Epithelial cell of esophagus (primary cell): ENCODE measurements at regions not wholly inside any gene's neighbourhood (a gene's known extent, or its start where the extent isn't known, plus 50 kb on each side); places are given as distances from the start of the nearest gene placed in this dataset.
A peak's percentile ranks its signal among the peaks of the same experiment; 100 is the strongest.

Source experiments
- DNase-seq: peaks from one replicate; pipeline ENCODE4 v3.0.0; 2010; ENCODE audit warnings: low read depth
- H3K4me3 ChIP-seq: 2 replicates; pipeline ENCODE4 v1.5.1; 2011; ENCODE audit warnings: mild to moderate bottlenecking, low read length, control low read depth
- CTCF ChIP-seq: IDR thresholded peaks from 2 replicates; pipeline ENCODE4 v1.5.1; 2011; ENCODE audit warnings: low read depth, mild to moderate bottlenecking, low read length, control low read depth, inconsistent platforms; ENCODE audit not compliant: insufficient read depth; ENCODE audit errors: missing control alignments

GRCh38 chr6:25012657-25013056 is 76.9 kb upstream of the RIPOR2 start:
- H3K4me3 ChIP-seq = no peak overlapping the region
- peak; percentile 66 for DNase-seq
- TF ChIP-seq CTCF = no peak

- H3K4me3 ChIP-seq = no peak overlapping the region
- TF ChIP-seq CTCF = peak; percentile 17
- DNase-seq = no peak
Measured at GRCh38 chr6:25013246-25013645, 77.5 kb upstream of the RIPOR2 start.

- DNase-seq = no peak
- no peak overlapping the region for H3K4me3 ChIP-seq
- TF ChIP-seq CTCF = no peak
Measured at GRCh38 chr6:25014369-25014768, 78.6 kb upstream of the RIPOR2 start.

GRCh38 chr6:25014791-25015560 is 79.2 kb upstream of the RIPOR2 start:
- no peak overlapping the region for H3K4me3 ChIP-seq
- DNase-seq = no peak
- no peak for TF ChIP-seq CTCF

- no peak overlapping the region for H3K4me3 ChIP-seq
- TF ChIP-seq CTCF = no peak
- DNase-seq = no peak
Measured at GRCh38 chr6:25016014-25016720, 80.4 kb upstream of the RIPOR2 start.

- H3K4me3 ChIP-seq = no peak overlapping the region
- TF ChIP-seq CTCF = no peak
- DNase-seq = peak; percentile 87
Measured at GRCh38 chr6:25017486-25017885, 81.7 kb upstream of the RIPOR2 start.
